ENCODE measurements at regions not wholly inside any gene's neighbourhood (a gene's known extent, or its start where the extent isn't known, plus 50 kb on each side); places are given as distances from the start of the nearest gene placed in this dataset.

DNA sequence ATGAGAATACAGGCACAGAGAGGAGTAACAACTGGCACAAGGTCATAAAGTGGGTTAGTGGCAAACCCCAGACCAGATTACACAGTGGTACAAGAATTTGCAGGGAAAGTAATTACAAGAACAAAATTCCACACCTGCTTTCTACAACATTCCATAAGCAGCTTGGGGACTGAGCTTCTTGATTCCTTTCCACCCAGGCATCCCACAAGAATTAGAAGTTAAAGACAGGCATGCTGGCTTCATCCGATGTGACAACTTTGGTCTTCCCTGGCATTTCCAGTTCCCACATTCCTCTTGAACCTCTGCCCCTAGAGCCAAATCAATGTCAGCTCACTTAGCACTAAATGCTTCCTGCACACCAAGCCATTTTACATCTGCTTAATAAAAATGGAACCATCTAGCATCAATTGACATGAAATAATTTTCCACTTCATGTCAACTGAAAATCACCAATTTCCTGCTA is 435.8 kb upstream of the PAPPA start:
- no peaks in the 10 kb centered on the region for H3K4me1 ChIP-seq
- no peak overlapping the region for H3K27ac ChIP-seq
- H3K9me3 ChIP-seq, result no peaks in the 10 kb centered on the region
- H3K27me3 ChIP-seq, result no peaks in the 10 kb centered on the region
- intact Hi-C loops (cut with DNase I; ENCODE audit: low total_unique reads), result no loop called here
- TF ChIP-seq, protein P1, sequence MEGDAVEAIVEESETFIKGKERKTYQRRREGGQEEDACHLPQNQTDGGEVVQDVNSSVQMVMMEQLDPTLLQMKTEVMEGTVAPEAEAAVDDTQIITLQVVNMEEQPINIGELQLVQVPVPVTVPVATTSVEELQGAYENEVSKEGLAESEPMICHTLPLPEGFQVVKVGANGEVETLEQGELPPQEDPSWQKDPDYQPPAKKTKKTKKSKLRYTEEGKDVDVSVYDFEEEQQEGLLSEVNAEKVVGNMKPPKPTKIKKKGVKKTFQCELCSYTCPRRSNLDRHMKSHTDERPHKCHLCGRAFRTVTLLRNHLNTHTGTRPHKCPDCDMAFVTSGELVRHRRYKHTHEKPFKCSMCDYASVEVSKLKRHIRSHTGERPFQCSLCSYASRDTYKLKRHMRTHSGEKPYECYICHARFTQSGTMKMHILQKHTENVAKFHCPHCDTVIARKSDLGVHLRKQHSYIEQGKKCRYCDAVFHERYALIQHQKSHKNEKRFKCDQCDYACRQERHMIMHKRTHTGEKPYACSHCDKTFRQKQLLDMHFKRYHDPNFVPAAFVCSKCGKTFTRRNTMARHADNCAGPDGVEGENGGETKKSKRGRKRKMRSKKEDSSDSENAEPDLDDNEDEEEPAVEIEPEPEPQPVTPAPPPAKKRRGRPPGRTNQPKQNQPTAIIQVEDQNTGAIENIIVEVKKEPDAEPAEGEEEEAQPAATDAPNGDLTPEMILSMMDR (IDR thresholded peaks at IDR 0.05), result no peak
- TF ChIP-seq POLR2A (IDR thresholded peaks at IDR 0.05), result no peak
- no peak for DNase-seq
- H3K4me3 ChIP-seq, result no peak overlapping the region
- no peaks in the 10 kb centered on the region for H3K36me3 ChIP-seq

DNA sequence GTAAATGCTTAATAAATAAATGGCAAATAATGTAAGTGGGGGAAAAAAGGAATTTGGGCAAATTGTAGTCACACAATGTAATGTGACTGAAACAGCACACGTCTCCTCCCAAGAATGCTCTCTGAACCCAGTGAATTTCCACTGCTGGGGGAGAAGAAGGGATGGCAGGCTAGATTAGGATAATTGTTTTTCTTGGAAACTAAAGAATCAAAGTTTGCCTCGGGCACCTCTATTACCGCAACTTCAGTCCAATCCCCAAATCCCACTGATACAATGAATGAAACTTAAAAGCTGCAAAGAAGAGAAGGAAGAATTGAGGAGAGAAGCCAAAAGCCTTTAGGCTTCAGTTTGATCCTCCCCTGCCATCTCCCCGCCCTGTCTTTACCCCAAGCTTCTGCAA is 423.2 kb upstream of the PAPPA start:
- H3K4me3 ChIP-seq, result no peak overlapping the region
- TF ChIP-seq, protein P1 (IDR thresholded peaks at IDR 0.05), result no peak
- TF ChIP-seq POLR2A (IDR thresholded peaks at IDR 0.05), result no peak
- no peaks in the 10 kb centered on the region for H3K36me3 ChIP-seq
- H3K27me3 ChIP-seq, result no peaks in the 10 kb centered on the region
- H3K4me1 ChIP-seq, result no peaks in the 10 kb centered on the region
- no peak overlapping the region for H3K27ac ChIP-seq
- H3K9me3 ChIP-seq, result no peaks in the 10 kb centered on the region
- no peak for DNase-seq
- intact Hi-C loops (cut with DNase I; ENCODE audit: low total_unique reads), result no loop called here

DNA sequence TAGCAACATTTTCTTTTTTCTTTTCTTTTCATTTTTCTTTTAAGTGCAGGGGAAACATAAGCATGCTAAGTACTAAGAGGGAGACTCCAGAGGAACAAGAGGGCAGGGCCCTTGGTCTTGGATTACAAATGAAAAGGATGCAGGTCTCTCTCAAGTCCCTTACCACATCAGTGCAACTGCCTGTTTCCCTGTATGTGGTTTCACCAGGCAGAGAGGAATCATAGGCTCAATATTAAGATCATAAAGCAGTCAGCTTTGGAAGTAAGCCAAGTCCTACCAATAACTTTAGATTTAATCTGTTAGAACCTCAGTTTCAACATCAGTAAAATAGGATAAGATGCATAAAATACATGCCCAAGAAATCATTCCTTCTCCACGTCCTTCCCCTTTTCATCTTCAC is 422.7 kb upstream of the PAPPA start:
- TF ChIP-seq, protein P1 (IDR thresholded peaks at IDR 0.05), result no peak

DNA sequence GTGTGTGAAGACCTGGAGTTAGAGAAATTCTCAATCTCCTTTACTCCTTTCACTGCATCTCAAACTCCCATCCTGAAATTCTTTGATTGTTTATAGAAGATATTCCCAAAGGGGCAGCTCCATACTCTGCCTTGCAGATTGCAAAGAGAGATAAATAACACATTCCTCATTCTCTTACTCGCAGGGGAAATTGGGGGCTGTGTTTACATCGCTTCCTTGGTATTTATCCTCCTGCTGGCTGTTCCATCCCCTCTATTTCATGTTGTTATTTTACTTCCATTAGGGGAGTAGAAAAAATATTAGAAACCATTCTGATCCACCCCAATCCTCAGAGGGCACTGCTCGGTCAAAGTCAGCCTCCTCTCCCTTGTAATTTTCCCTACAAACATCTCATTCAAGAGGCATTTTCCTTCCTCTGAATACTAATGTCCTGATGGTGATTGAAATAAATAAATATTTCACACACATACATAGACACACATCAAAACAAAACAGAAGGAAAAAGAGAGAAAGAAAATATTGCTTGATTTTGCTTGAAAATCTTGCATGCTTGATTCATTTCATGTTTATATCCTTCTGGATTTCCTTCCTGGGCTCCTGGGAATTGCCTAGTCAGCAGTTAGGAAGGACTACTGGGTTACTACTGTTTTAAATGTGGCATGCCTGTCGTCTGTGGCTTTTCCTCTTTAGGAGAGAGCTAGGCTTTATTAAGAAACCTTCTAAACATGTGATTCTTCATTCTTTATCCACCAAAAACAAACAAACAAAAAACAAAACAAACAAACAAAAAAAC is 420.1 kb upstream of the PAPPA start:
- no peaks in the 10 kb centered on the region for H3K4me1 ChIP-seq
- no peak overlapping the region for H3K4me3 ChIP-seq
- DNase-seq, result no peak
- H3K36me3 ChIP-seq, result no peaks in the 10 kb centered on the region
- intact Hi-C loops (cut with DNase I; ENCODE audit: low total_unique reads), result no loop called here
- no peak for TF ChIP-seq POLR2A (IDR thresholded peaks at IDR 0.05)
- TF ChIP-seq, protein P1 (IDR thresholded peaks at IDR 0.05), result no peak
- no peaks in the 10 kb centered on the region for H3K9me3 ChIP-seq
- H3K27ac ChIP-seq, result no peak overlapping the region
- H3K27me3 ChIP-seq, result no peaks in the 10 kb centered on the region

More for the DNA sequence above, 422.7 kb upstream of the PAPPA start:
- no peak for DNase-seq
- no peaks in the 10 kb centered on the region for H3K4me1 ChIP-seq
- H3K9me3 ChIP-seq, result no peaks in the 10 kb centered on the region
- no peaks in the 10 kb centered on the region for H3K36me3 ChIP-seq
- H3K27me3 ChIP-seq, result no peaks in the 10 kb centered on the region
- intact Hi-C loops (cut with DNase I; ENCODE audit: low total_unique reads), result no loop called here
- H3K4me3 ChIP-seq, result no peak overlapping the region
- no peak overlapping the region for H3K27ac ChIP-seq

DNA sequence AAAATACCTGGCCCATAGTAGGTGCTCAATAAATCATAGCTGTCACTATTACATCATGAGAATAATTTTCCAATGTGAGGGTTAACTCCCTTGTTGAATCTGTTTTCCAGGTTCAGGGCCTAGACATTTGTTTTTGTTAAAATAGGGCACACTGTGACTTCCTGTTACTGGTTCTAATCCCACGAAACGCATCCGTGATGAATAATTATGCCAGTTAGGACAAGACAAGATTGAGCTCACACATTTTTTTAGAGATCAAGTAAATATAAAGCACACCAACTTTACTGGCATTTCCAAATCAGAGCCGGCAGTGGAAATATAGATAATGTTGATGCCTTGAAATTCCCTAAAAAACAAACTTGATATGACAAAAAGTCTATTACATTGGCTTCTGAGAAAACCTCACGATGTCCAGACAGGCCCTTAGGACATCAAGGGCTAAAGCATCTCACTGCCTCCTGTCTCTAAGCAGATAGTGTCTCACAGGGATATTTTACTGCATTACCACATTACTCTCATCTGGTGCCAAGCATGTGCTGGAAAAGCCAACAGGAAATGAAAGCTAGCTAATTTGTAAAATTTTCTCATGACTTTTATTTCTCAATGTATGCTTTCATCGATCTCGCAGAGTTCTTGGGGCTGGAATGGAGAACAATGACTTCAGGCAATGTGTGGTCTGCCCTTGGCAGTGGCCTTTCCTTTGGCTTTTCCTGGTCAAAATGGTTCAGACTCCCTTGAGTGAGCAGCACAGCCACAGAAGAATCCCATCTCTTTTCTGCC is 414.3 kb upstream of the PAPPA start:
- DNase-seq, result no peak
- H3K36me3 ChIP-seq, result no peaks in the 10 kb centered on the region
- TF ChIP-seq POLR2A (IDR thresholded peaks at IDR 0.05), result no peak
- TF ChIP-seq, protein P1 (IDR thresholded peaks at IDR 0.05), result no peak
- H3K27ac ChIP-seq, result no peak overlapping the region
- no peaks in the 10 kb centered on the region for H3K27me3 ChIP-seq
- no peak overlapping the region for H3K4me3 ChIP-seq
- no peaks in the 10 kb centered on the region for H3K9me3 ChIP-seq
- H3K4me1 ChIP-seq, result no peaks in the 10 kb centered on the region
- intact Hi-C loops (cut with DNase I; ENCODE audit: low total_unique reads), result no loop called here
